Limb (tissue), 2 donors: ENCODE measurements at regions not wholly inside any gene's neighbourhood (a gene's known extent, or its start where the extent isn't known, plus 50 kb on each side); places are given as distances from the start of the nearest gene placed in this dataset.
A peak's percentile ranks its signal among the peaks of the same experiment; 100 is the strongest.

ENCODE experiments used
- DNase-seq, 2 donors: peaks; one replicate each; pipeline ENCODE4 v3.0.0-alpha.2; 2016; ENCODE audit errors: extremely low spot score in 2 of 2

DNA sequence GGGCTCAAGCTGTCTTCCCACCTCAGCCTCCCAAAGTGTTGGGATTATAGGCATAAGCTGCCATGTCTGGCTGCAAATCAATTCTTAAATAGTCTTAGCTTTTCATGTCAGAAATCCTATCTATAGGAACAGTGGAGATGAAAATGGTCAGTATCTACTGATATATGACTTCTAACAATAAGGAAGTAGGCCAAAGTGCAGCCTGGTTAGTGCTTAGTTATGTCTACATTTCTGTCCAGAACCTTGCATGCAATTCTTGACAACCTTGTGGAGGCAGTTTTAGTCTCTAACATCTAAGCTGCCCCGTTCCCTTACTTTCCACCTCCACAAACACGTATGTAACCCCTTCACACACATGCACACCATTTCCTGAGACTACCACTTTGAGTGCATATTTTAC lies 169.2 kb upstream of the SPATS2L start:
- no peak for DNase-seq

- no peak for DNase-seq
Observed at GRCh38 chr2:200137691-200138090, 168.8 kb upstream of the SPATS2L start.

GRCh38 chr2:200138391-200139124 lies 167.9 kb upstream of the SPATS2L start:
- DNase-seq, result no peak

- no peak for DNase-seq
Observed at GRCh38 chr2:200144571-200144970, 161.9 kb upstream of the SPATS2L start.

- DNase-seq, result no peak
Observed at GRCh38 chr2:200146501-200146900, 160.0 kb upstream of the SPATS2L start.

GRCh38 chr2:200147371-200147770 lies 159.1 kb upstream of the SPATS2L start:
- DNase-seq, result no peak

- DNase-seq, result peak in 1 of 2 donors; percentile 73
Observed at GRCh38 chr2:200148366-200148765, 158.1 kb upstream of the SPATS2L start.

DNA sequence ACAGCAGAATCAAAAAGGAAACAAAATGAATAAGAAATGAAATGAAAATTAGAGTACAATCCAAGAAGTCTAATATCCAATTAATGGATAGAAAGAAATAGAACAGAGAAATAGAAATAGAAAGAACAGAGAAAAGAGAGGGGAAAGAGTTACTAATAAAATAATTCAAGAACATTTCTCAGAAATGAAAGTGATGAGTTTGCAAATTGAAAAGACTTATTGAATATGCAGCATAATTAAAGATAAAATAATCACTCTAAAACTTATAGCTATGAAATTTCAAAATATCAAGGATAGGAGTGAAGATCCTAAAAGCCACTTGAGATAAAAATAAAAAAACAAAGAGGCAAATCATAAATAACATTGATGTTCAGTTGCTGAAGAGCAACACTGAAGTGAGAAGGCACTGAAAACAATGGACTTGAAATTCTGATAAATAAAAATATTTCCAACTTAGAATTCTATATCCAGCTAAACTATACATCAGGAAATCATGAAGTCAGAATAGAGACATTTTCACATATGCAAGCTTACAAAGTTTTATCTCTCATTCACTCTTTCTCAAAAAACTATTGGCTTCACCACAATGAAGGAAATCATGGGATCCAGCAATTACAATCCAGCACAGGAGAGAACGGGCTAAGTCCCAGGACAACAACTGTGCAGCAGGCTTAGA lies 155.9 kb upstream of the SPATS2L start:
- no peak for DNase-seq

DNA sequence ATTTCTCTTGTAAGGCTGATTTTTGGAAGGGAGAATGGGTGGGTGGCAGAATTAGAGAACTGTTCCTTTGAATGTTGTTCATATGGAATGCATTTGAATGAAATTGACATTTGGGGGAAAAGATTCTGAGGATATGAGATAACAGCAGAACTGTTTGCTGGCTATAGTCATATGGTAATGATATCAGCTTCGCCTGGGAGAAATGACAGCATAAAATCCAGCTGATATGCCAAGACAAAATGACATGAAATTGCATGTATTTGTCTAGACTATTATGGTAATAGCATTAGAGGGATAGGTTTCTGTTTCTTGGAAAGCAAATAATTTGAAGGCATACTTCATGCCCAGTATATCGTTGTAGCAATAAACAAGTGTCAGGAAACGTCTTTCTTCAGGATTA lies 150.8 kb upstream of the SPATS2L start:
- DNase-seq, result peak in 1 of 2 donors; percentile 53

GRCh38 chr2:200156166-200156835 lies 150.2 kb upstream of the SPATS2L start:
- DNase-seq, result no peak

- no peak for DNase-seq
Observed at GRCh38 chr2:200158647-200159356, 147.7 kb upstream of the SPATS2L start.

DNA sequence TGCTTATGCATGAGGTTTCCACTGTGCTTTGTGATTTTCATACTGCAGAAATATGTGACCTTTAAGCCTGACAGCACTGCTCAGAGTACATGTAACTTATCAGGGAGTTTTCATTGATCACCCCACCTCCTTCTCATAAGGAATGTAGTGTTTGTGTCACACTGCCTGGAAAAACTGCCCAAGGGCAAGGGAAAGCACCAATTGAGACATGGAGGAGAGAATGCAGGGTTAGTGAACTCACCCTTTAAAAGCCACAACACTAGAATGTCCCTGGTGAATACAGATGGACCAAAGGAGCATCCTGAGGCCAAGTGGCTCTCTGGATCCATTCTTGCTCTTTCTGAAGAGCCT lies 147.2 kb upstream of the SPATS2L start:
- no peak for DNase-seq

GRCh38 chr2:200159829-200160781 lies 146.4 kb upstream of the SPATS2L start:
- DNase-seq, result no peak

DNA sequence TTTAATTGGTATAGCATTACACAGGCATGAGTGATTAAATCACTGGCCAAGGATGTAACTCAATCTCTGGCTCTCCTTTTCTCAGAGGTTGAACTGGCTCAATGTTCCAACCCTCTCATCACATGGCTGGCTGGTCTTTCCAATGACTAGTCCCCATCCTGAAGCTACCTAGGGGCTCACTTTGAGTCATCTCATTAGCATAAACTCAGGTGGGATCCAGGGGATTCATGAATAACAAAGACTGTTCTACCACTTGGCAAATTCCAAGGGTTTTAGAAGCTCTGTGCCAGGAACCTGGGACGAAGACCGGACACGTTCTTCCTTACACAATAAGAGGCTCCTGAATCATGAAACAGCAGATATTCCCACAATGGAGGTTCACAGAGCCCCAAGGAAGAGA lies 145.0 kb upstream of the SPATS2L start:
- no peak for DNase-seq

DNA sequence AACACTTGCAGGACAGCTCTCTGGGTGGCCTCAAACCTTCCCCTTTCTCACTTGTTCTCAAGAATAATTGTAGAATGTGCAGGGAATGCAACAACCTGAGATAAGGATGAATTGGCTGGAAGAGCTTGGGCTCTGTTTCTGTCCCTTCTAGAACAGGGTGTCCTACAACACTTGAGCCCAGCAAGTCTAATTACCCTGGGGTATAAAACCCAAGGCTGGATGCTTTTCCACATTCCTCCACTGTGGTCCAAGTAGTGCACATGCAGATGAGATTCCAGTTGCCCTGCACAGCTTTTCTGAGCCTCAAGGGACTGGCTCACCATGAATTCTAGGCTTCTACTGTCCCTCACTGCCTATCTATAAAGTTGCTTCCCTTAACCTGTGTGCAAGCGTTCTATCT lies 140.8 kb upstream of the SPATS2L start:
- DNase-seq, result no peak

GRCh38 chr2:200168641-200169555 lies 137.6 kb upstream of the SPATS2L start:
- no peak for DNase-seq

- no peak for DNase-seq
Observed at GRCh38 chr2:200170221-200170620, 136.3 kb upstream of the SPATS2L start.

DNA sequence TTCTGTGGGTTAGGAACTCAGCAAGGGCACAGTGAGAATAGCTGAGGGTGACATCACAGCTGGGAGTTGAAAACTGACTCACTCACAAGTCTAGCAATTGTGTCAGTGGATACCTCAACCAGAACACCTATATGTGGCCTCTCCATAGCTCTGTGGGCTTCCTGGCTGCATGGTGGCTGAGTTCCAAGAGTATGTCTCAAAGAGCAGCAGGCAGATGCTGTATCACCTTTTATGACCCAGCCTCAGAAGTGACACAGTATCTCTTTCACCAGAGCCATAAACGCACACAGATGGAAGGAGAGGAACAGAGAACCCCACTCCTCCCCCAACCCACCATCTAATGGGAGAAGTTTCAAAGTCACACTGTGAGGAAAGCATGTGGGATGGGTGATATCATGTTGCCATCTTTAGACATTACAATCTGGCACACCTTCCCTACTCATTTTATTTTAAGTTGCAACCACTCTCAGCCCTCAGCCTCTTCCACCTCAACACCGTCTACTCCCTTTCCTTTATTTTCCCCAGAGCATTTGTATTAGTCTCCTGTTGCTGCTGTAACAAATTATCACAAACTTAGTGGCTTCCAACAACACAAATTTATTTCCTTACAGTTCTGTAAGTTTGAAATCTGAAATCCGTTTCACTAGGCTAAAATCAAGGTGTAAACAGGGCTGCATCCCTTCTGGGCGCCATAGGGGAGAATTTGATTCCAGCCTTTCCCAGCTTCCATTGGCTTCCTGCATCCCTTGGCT lies 134.6 kb upstream of the SPATS2L start:
- DNase-seq, result no peak

GRCh38 chr2:200172521-200172920 lies 134.0 kb upstream of the SPATS2L start:
- no peak for DNase-seq
